NB4 (cell line): ENCODE measurements at regions not wholly inside any gene's neighbourhood (a gene's known extent, or its start where the extent isn't known, plus 50 kb on each side); places are given as distances from the start of the nearest gene placed in this dataset.

ENCODE experiments used
- DNase-seq: peaks from one replicate; pipeline ENCODE4 v3.0.0; 2010; ENCODE audit warnings: low read depth
- H3K4me3 ChIP-seq: one replicate; pipeline ENCODE4 v1.5.1; 2011; ENCODE audit warnings: mild to moderate bottlenecking, low read depth, low read length, moderate library complexity
- CTCF ChIP-seq: IDR thresholded peaks from one replicate; pipeline ENCODE4 v1.5.1; 2012; ENCODE audit warnings: low read depth, low read length
- MAX ChIP-seq: IDR thresholded peaks from 2 replicates; pipeline ENCODE4 v1.6.1; 2011; ENCODE audit warnings: low read depth, low read length
- MYC ChIP-seq: IDR thresholded peaks from 2 replicates; pipeline ENCODE4 v1.6.1; 2011; ENCODE audit warnings: low read depth, low read length
- POLR2A ChIP-seq: IDR thresholded peaks from 2 replicates; pipeline ENCODE4 v1.6.1; 2011; ENCODE audit warnings: mild to moderate bottlenecking; ENCODE audit not compliant: insufficient read length; ENCODE audit errors: extremely low read depth

GRCh38 chr10:128326851-128327250 is 200.6 kb upstream of the MKI67 start:
- TF ChIP-seq MYC, result no peak
- no peak for TF ChIP-seq CTCF
- no peak for TF ChIP-seq MAX
- DNase-seq, result no peak
- no peak overlapping the region for H3K4me3 ChIP-seq

- TF ChIP-seq MYC, result no peak
- TF ChIP-seq CTCF, result no peak
- no peak for TF ChIP-seq POLR2A
- no peak for TF ChIP-seq MAX
- no peak for DNase-seq
- no peak overlapping the region for H3K4me3 ChIP-seq
Measured at GRCh38 chr10:128336401-128336800, 210.2 kb upstream of the MKI67 start.

GRCh38 chr10:128337860-128338378 is 211.7 kb upstream of the MKI67 start:
- no peak overlapping the region for H3K4me3 ChIP-seq
- no peak for TF ChIP-seq MYC
- no peak for TF ChIP-seq POLR2A
- no peak for TF ChIP-seq MAX
- DNase-seq, result no peak

- DNase-seq, result no peak
- TF ChIP-seq POLR2A (no peak), MAX (no peak), CTCF (no peak), MYC (no peak)
- H3K4me3 ChIP-seq, result no peak overlapping the region
Measured at GRCh38 chr10:128338951-128339350, 212.7 kb upstream of the MKI67 start.

GRCh38 chr10:128339753-128340152 is 213.5 kb upstream of the MKI67 start:
- no peak for DNase-seq
- TF ChIP-seq MYC (no peak), MAX (no peak), POLR2A (no peak), CTCF (no peak)
- no peak overlapping the region for H3K4me3 ChIP-seq

GRCh38 chr10:128345353-128345752 is 219.1 kb upstream of the MKI67 start:
- no peak overlapping the region for H3K4me3 ChIP-seq
- TF ChIP-seq POLR2A, result no peak
- no peak for TF ChIP-seq MAX
- no peak for TF ChIP-seq CTCF
- TF ChIP-seq MYC, result no peak
- DNase-seq, result no peak
